Ascending aorta (tissue), 2 donors: ENCODE measurements at regions not wholly inside any gene's neighbourhood (a gene's known extent, or its start where the extent isn't known, plus 50 kb on each side); places are given as distances from the start of the nearest gene placed in this dataset.

Experiments used
- DNase-seq, 2 donors: peaks; one replicate each; pipeline ENCODE4 v3.0.0-alpha.2; 2019; ENCODE audit warnings: low spot score in 2 of 2
- H3K27ac ChIP-seq, 2 donors: fragments of 200-600 bp; sonication (generic); one replicate each; pipeline ENCODE4 v1.5.1; 2016 to 2017; ENCODE audit warnings: mild to moderate bottlenecking in 1 of 2
- H3K27me3 ChIP-seq: fragments of 200-600 bp; sonication (generic); one replicate; pipeline ENCODE4 v1.5.1; 2017
- H3K36me3 ChIP-seq, 2 donors: fragments of 200-600 bp; sonication (generic); one replicate each; pipeline ENCODE4 v1.5.1; 2016
- H3K4me1 ChIP-seq, 2 donors: fragments of 200-600 bp; sonication (generic); one replicate each; pipeline ENCODE4 v1.5.1; 2016 to 2017; ENCODE audit warnings: mild to moderate bottlenecking in 1 of 2
- H3K4me3 ChIP-seq, 2 donors: fragments of 200-600 bp; sonication (generic); one replicate each; pipeline ENCODE4 v1.5.1; 2016 to 2017; ENCODE audit warnings: mild to moderate bottlenecking in 1 of 2
- H3K9me3 ChIP-seq, 2 donors: fragments of 200-600 bp; sonication (generic); one replicate each; pipeline ENCODE4 v1.5.1; 2016
- intact Hi-C: fragments of 100-400 bp; cut with DNase I; formaldehyde crosslinking; loops from one replicate; pipeline ENCODE4 v1.15.1; 2023
- TF ChIP-seq, protein P1 (sequence below), 3 experiments: fragments of 200-600 bp in 2 of 3; fragments of 450-650 bp in 1 of 3; sonication (generic) in 2 of 3; IDR thresholded peaks; one replicate each; pipeline ENCODE4 v1.5.1; 2016 to 2019; ENCODE audit warnings: antibody characterized with exemption in 3 of 3, mild to moderate bottlenecking in 1 of 3, moderate library complexity in 1 of 3

DNA sequence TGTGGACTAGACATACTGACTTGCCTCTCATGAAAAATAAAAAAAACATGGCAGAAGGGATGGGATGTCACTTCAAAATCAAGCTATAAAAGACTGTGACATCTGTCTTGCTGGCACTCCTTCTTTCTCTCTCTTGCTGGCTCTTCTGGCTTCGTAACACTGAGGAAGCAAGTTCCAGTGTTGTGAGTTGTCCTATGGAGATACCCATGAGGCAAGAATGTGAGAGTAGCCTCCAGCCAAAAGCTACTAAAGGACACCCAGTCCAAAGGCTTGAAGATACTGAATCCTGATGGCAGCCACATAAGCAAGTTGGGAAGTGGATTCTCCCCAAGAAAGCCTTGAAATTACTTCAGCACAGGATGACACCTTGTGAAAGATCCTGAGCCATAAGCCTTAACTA is 376.1 kb upstream of the TMEFF2 start:
- no peak overlapping the region for H3K27ac ChIP-seq
- H3K4me1 ChIP-seq, result no peaks in the 10 kb centered on the region
- no peaks in the 10 kb centered on the region for H3K36me3 ChIP-seq
- H3K9me3 ChIP-seq, result no peaks in the 10 kb centered on the region
- H3K27me3 ChIP-seq, result no peaks in the 10 kb centered on the region
- intact Hi-C loops, result no loop called here
- H3K4me3 ChIP-seq, result no peak overlapping the region
- DNase-seq, result no peak
- TF ChIP-seq, protein P1, sequence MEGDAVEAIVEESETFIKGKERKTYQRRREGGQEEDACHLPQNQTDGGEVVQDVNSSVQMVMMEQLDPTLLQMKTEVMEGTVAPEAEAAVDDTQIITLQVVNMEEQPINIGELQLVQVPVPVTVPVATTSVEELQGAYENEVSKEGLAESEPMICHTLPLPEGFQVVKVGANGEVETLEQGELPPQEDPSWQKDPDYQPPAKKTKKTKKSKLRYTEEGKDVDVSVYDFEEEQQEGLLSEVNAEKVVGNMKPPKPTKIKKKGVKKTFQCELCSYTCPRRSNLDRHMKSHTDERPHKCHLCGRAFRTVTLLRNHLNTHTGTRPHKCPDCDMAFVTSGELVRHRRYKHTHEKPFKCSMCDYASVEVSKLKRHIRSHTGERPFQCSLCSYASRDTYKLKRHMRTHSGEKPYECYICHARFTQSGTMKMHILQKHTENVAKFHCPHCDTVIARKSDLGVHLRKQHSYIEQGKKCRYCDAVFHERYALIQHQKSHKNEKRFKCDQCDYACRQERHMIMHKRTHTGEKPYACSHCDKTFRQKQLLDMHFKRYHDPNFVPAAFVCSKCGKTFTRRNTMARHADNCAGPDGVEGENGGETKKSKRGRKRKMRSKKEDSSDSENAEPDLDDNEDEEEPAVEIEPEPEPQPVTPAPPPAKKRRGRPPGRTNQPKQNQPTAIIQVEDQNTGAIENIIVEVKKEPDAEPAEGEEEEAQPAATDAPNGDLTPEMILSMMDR (IDR thresholded peaks at IDR 0.05), result no peak

DNA sequence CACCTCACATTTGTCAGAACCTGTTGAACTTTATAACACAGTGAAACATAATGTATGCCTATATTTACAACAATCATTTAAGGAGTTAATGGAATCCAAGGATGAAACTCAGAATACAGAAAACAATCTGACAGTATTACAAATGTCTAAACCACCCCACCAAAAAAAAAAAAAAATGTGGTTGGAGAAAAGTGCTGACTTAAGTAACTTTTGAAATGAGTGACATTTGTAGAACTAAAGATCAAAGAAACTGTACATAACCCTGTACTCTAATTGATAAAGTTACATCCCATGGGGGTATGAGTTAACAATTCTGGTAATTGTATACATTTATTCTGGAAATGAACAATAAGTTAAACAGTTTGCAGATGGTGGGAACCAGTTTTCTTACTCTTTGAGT is 372.1 kb upstream of the TMEFF2 start:
- Histone ChIP-seq H3K9me3 (no peaks in the 10 kb centered on the region), H3K27me3 (no peaks in the 10 kb centered on the region), H3K27ac (no peak overlapping the region), H3K4me1 (no peaks in the 10 kb centered on the region), H3K4me3 (no peak overlapping the region), H3K36me3 (no peaks in the 10 kb centered on the region)
- TF ChIP-seq, protein P1 (IDR thresholded peaks at IDR 0.05), result no peak
- DNase-seq, result no peak
- intact Hi-C loops, result no loop called here

DNA sequence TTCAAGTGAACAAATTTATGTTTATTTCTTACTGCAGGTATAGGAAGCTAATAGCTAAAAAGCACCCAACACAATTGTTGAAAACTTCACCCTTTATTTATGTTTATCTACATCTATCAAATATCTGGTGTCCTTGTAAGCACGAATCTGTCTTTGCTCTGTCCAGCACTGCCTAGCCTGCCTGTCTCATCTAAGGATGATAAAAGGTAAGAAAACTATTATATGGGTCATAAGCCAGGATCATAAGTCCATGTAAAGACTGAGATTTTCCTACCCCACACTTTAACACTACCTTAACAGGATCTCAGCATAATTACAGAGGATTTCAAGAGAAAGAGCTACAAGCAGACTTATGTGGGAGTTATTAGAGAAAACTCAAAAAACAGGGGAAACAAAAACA is 365.6 kb upstream of the TMEFF2 start:
- H3K4me3 ChIP-seq, result no peak overlapping the region
- intact Hi-C loops, result no loop called here

DNA sequence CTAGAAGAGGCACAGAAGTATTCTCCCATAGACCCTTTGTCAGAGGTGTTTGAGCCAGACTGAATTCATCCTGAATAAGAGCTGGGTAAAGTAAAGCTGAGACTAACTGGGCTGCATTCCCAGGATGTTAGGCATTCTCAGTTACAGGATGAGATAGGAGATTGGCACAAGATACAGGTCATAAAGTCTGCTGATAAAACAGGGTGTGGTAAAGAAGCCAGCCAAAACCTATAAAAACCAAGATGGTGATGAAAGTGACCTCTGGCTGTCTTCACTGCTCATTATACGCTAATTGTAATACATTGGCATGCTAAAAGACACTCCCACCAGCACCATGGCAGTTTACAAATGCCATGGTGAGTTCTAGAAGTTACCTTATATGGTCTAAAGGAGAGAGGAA is 364.9 kb upstream of the TMEFF2 start:
- Histone ChIP-seq H3K4me3 (no peak overlapping the region), H3K36me3 (no peaks in the 10 kb centered on the region), H3K27ac (no peak overlapping the region), H3K27me3 (no peaks in the 10 kb centered on the region), H3K4me1 (no peaks in the 10 kb centered on the region), H3K9me3 (no peaks in the 10 kb centered on the region)
- TF ChIP-seq, protein P1 (IDR thresholded peaks at IDR 0.05), result no peak
- DNase-seq, result no peak
- intact Hi-C loops, result no loop called here

More for the DNA sequence above, 365.6 kb upstream of the TMEFF2 start:
- TF ChIP-seq, protein P1 (IDR thresholded peaks at IDR 0.05), result no peak
- H3K4me1 ChIP-seq, result no peaks in the 10 kb centered on the region
- no peaks in the 10 kb centered on the region for H3K27me3 ChIP-seq
- no peaks in the 10 kb centered on the region for H3K36me3 ChIP-seq
- no peak for DNase-seq
- no peaks in the 10 kb centered on the region for H3K9me3 ChIP-seq
- no peak overlapping the region for H3K27ac ChIP-seq

DNA sequence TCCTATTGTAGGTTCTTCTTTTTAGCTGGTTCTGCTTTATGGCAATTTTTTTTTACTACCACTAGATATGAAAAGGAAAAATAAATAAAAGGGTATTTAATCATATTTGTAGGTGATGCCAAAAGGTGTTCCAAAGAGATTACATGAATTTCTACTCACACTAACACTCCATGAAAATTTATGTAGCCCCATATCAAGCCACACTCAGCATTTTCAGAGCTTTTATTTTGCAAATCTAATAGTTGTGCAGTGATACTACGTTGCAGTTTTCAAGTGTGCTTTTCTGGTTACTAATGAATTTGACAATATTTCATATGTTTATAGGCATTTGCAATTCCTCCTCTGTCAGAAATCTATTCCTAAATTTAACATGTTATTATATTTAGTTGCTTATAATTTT is 363.9 kb upstream of the TMEFF2 start:
- Histone ChIP-seq H3K27ac (no peak overlapping the region), H3K4me3 (no peak overlapping the region), H3K36me3 (no peaks in the 10 kb centered on the region), H3K9me3 (no peaks in the 10 kb centered on the region), H3K27me3 (no peaks in the 10 kb centered on the region), H3K4me1 (no peaks in the 10 kb centered on the region)
- intact Hi-C loops, result no loop called here
- TF ChIP-seq, protein P1 (IDR thresholded peaks at IDR 0.05), result no peak
- DNase-seq, result no peak

DNA sequence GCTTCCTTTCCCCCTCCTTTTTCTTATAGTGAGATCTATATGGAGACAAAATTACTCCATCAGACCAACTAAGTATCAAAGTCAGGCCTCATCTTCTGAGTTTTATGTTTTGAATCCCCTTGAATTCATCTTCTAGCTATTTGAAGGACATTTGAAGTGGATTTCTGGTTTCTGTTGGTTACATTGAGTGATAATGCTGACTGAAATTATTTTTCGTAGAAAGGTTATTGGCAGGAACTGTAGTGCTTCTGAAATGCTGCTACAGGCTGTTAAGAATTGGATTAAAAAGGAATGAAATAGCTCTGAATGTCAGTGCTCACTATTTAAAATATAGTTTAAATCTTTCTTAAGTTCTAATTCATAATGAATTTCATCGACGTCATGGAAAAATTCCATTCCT is 361.0 kb upstream of the TMEFF2 start:
- Histone ChIP-seq H3K4me1 (no peaks in the 10 kb centered on the region), H3K27me3 (no peaks in the 10 kb centered on the region), H3K36me3 (no peaks in the 10 kb centered on the region), H3K4me3 (no peak overlapping the region), H3K27ac (no peak overlapping the region), H3K9me3 (no peaks in the 10 kb centered on the region)
- TF ChIP-seq, protein P1 (IDR thresholded peaks at IDR 0.05), result no peak
- no peak for DNase-seq
- intact Hi-C loops, result no loop called here
